Left lung (tissue), 4 donors: ENCODE measurements at regions not wholly inside any gene's neighbourhood (a gene's known extent, or its start where the extent isn't known, plus 50 kb on each side); places are given as distances from the start of the nearest gene placed in this dataset.

Source experiments
- ATAC-seq: fragments of 200-7000 bp; cut with Tn5 transposase; one replicate; pipeline ENCODE4 v1.9.1; 2020; ENCODE audit warnings: moderate library complexity
- DNase-seq, 4 donors: peaks; one replicate each; pipeline ENCODE4 v3.0.0-alpha.2; 2013 to 2020
- H3K27ac ChIP-seq, 2 donors: fragments of 200-600 bp; sonication (generic) in 1 of 2; one replicate each; pipeline versions ENCODE4 v1.5.0 to v1.8.0; 2020 to 2021
- H3K27me3 ChIP-seq, 2 donors: fragments of 200-600 bp; sonication (generic) in 1 of 2; one replicate each; pipeline versions ENCODE4 v1.5.0 to v1.8.0; 2020 to 2021
- H3K36me3 ChIP-seq, 2 donors: fragments of 200-600 bp; sonication (generic) in 1 of 2; one replicate each; pipeline versions ENCODE4 v1.5.0 to v1.8.0; 2020 to 2021
- H3K4me1 ChIP-seq, 2 donors: fragments of 200-600 bp; one replicate each; pipeline ENCODE4 v1.8.0; 2021
- H3K4me3 ChIP-seq, 2 donors: fragments of 200-600 bp; sonication (generic) in 1 of 2; one replicate each; pipeline versions ENCODE4 v1.5.0 to v1.8.0; 2020 to 2021; ENCODE audit warnings: mild to moderate bottlenecking in 1 of 2
- H3K9me3 ChIP-seq, 2 donors: fragments of 200-600 bp; sonication (generic) in 1 of 2; one replicate each; pipeline versions ENCODE4 v1.5.0 to v1.8.0; 2020 to 2021
- CTCF ChIP-seq, 2 donors: fragments of 200-600 bp; sonication (generic) in 1 of 2; IDR thresholded peaks; one replicate each; pipeline versions ENCODE4 v1.5.0 to v1.8.0; 2021; ENCODE audit warnings: antibody characterized with exemption in 2 of 2
- intact Hi-C, 2 donors: fragments of 100-400 bp; cut with DNase I; formaldehyde crosslinking; loops; one replicate each; pipeline versions ENCODE4 v1.11.2 to v1.14.2; 2022
- donor health status: DM: no; HTN: yes; CAD: no.
- donor health status: DM: no; HTN: no; CAD: no.

- Histone ChIP-seq H3K27ac (no peak overlapping the region), H3K4me1 (no peaks in the 10 kb centered on the region), H3K36me3 (no peaks in the 10 kb centered on the region), H3K27me3 (no peaks in the 10 kb centered on the region), H3K9me3 (no peaks in the 10 kb centered on the region), H3K4me3 (no peak overlapping the region)
- no peak for ATAC-seq
- intact Hi-C loops, result no loop called here
- no peak for TF ChIP-seq CTCF (IDR thresholded peaks at IDR 0.05)
- no peak for DNase-seq
Observed at GRCh38 chr15:93562395-93563123, 473.5 kb upstream of the RGMA start.

DNA sequence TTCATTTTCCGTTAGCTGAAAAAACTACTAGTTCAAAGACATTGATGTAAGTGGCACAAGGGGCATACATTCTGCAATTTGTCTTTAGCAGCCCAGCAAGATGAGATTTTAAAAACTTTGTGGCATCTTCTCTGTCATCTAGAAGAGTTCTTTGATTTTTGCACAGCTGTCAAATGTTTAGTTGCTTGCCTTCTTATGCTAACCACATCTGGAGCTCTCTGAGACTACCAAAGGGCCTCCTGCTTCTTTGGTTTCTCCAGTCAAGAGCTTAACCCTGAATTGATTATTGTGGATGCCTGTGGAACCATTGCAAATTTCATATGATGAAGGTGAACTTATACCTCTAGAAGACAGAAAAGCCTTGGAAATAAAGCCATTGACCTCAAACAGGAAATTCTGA is 468.7 kb upstream of the RGMA start:
- Histone ChIP-seq H3K27me3 (no peaks in the 10 kb centered on the region), H3K36me3 (no peaks in the 10 kb centered on the region), H3K4me1 (no peaks in the 10 kb centered on the region), H3K4me3 (no peak overlapping the region), H3K27ac (no peak overlapping the region), H3K9me3 (no peaks in the 10 kb centered on the region)
- intact Hi-C loops, result no loop called here
- no peak for TF ChIP-seq CTCF (IDR thresholded peaks at IDR 0.05)
- DNase-seq (no peak), ATAC-seq (no peak)

- no peak for ATAC-seq
- DNase-seq, result no peak
- Histone ChIP-seq H3K27me3 (no peaks in the 10 kb centered on the region), H3K27ac (no peak overlapping the region), H3K4me3 (no peak overlapping the region), H3K4me1 (no peaks in the 10 kb centered on the region), H3K9me3 (no peaks in the 10 kb centered on the region), H3K36me3 (no peaks in the 10 kb centered on the region)
- intact Hi-C loops, result no loop called here
- no peak for TF ChIP-seq CTCF (IDR thresholded peaks at IDR 0.05)
Observed at GRCh38 chr15:93553167-93553935, 464.3 kb upstream of the RGMA start.

- intact Hi-C loops, result no loop called here
- no peaks in the 10 kb centered on the region for H3K4me1 ChIP-seq
- no peak overlapping the region for H3K27ac ChIP-seq
- ATAC-seq (no peak), DNase-seq (no peak)
- no peak overlapping the region for H3K4me3 ChIP-seq
- no peak for TF ChIP-seq CTCF (IDR thresholded peaks at IDR 0.05)
- H3K9me3 ChIP-seq, result peaks cover 0 to 8% of the 10 kb centered on the region in 2 donors
- H3K27me3 ChIP-seq, result no peaks in the 10 kb centered on the region
- H3K36me3 ChIP-seq, result no peaks in the 10 kb centered on the region
Observed at GRCh38 chr15:93543093-93543492, 454.1 kb upstream of the RGMA start.

DNA sequence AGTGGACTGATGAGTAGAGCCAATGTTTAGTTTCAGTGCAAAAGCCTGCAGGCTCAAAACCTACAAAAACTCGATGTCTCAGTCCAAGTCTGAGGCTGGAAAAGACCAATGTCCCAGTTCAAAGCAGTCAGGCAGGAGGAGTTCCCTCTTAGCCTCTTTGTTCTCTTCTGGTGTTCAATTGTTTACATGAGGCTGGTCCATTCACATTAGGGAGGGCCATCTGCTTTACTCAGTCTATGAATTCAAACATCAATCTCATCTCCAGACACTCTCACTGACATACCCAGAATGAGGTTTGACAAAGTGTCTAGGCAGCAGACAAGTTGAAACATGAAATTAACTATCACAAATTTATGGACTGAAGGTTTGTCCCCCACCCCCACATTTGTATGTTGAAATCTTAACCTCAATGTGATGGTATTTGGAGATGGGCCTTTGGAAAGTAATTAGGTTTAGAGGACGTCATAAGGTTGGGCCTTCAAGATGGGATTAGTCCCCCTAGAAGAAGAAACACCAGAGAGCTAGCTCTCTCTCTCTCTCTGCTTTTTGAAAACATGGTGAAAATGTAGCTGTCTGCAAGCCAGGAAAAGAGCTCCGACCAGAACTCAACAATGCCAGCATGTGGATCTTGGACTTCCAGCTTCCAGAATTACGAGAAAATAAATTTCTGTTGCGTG is 438.5 kb upstream of the RGMA start:
- H3K9me3 ChIP-seq, result no peaks in the 10 kb centered on the region

More for the DNA sequence above, 438.5 kb upstream of the RGMA start:
- Histone ChIP-seq H3K4me1 (no peaks in the 10 kb centered on the region), H3K36me3 (no peaks in the 10 kb centered on the region), H3K27me3 (peaks cover 0 to 5% of the 10 kb centered on the region in 2 donors), H3K4me3 (no peak overlapping the region), H3K27ac (no peak overlapping the region)
- ATAC-seq (no peak), DNase-seq (no peak)
- intact Hi-C loops, result no loop called here
- TF ChIP-seq CTCF (IDR thresholded peaks at IDR 0.05), result no peak
